HCT116 (cell line): ENCODE measurements at regions not wholly inside any gene's neighbourhood (a gene's known extent, or its start where the extent isn't known, plus 50 kb on each side); places are given as distances from the start of the nearest gene placed in this dataset.

ENCODE experiments used
- ATAC-seq: fragments of 200-7000 bp; cut with Tn5 transposase; 2 replicates; pipeline ENCODE4 v1.9.1; 2020; ENCODE audit warnings: mild to moderate bottlenecking, moderate library complexity
- BruUV-seq: library from RNA; stranded (reverse); fragments of 400-500 nt; replicated peaks from 2 replicates; lab custom pipeline; 2021; lab: Mats Ljungman, UMichigan
- CTCF ChIA-PET: fragments of 300-600 bp; sonication (Branson Sonifier 250); formaldehyde crosslinking; loops from one replicate; lab custom pipeline; 2021; ENCODE audit warnings: antibody characterized with exemption; lab: Charles Lee
- POLR2A ChIA-PET: fragments of 300-600, 350-600 bp; sonication (Branson Sonifier 250); formaldehyde crosslinking; loops from one replicate; lab custom pipeline; 2021; ENCODE audit warnings: antibody characterized with exemption; lab: Charles Lee
- RAD21 ChIA-PET, 2 experiments: fragments of 300-600 bp; sonication (Branson Sonifier 250); formaldehyde crosslinking; loops; one replicate each; lab custom pipeline; 2023; ENCODE audit warnings: low total read pairs in 2 of 2; ENCODE audit not compliant: uncharacterized antibody in 2 of 2, unreplicated experiment in 2 of 2, low non-redundant PET in 1 of 2; lab: Charles Lee
- DNase-seq: peaks from one replicate; pipeline ENCODE4 v3.0.0-alpha.2; 2010; ENCODE audit warnings: low read depth, low spot score
- H2AFZ ChIP-seq: fragments of 200-600 bp; shearing (Covaris generic), sonication (generic); 2 replicates; pipeline ENCODE4 v1.6.1; 2017; ENCODE audit warnings: low read depth, mixed run types, mixed read lengths, antibody characterized with exemption, low read length; ENCODE audit not compliant: poor library complexity, severe bottlenecking
- H3K27ac ChIP-seq: 2 replicates; pipeline ENCODE4 v1.5.1; 2012; ENCODE audit warnings: low read depth, low read length
- H3K27me3 ChIP-seq: fragments of 200-600 bp; sonication (generic); 2 replicates; pipeline ENCODE4 v1.6.1; 2016; ENCODE audit warnings: mixed run types, low read length, mixed read lengths; ENCODE audit not compliant: insufficient read depth
- H3K36me3 ChIP-seq, 2 experiments: fragments of 200-500 bp in 1 of 2; fragments of 200-600 bp in 1 of 2; sonication (Bioruptor generic) in 1 of 2; sonication (generic) in 1 of 2; 2 replicates each; pipeline versions ENCODE4 v1.5.1 to v1.6.1; 2014 to 2016; ENCODE audit warnings: low read length in 2 of 2, inconsistent platforms in 1 of 2, mixed read lengths in 1 of 2, mixed run types in 1 of 2; ENCODE audit not compliant: insufficient read depth in 2 of 2, control insufficient read depth in 1 of 2
- H3K4me1 ChIP-seq, 2 experiments: fragments of 200-600 bp in 1 of 2; sonication (generic) in 1 of 2; 2 replicates each; pipeline versions ENCODE4 v1.5.1 to v1.6.1; 2012 to 2017; ENCODE audit warnings: low read length in 2 of 2, inconsistent platforms in 1 of 2, mild to moderate bottlenecking in 1 of 2, mixed read lengths in 1 of 2, mixed run types in 1 of 2, moderate library complexity in 1 of 2; ENCODE audit not compliant: insufficient read depth in 2 of 2, control insufficient read depth in 1 of 2
- H3K4me2 ChIP-seq: fragments of 200-600 bp; sonication (generic); 2 replicates; pipeline ENCODE4 v1.6.1; 2017; ENCODE audit warnings: mixed run types, low read length, mixed read lengths
- H3K4me3 ChIP-seq, 2 experiments: fragments of 200-600 bp in 1 of 2; sonication (generic) in 1 of 2; replicated peaks in 1 of 2; 2 replicates each; pipeline ENCODE4 v1.5.1; 2011 to 2016; ENCODE audit warnings: low read length in 2 of 2, control low read depth in 1 of 2, low read depth in 1 of 2, mild to moderate bottlenecking in 1 of 2, mixed read lengths in 1 of 2, mixed run types in 1 of 2
- H3K79me2 ChIP-seq: fragments of 200-600 bp; sonication (generic); 2 replicates; pipeline ENCODE4 v1.6.1; 2017; ENCODE audit warnings: mild to moderate bottlenecking, mixed run types, low read length, moderate library complexity, mixed read lengths; ENCODE audit not compliant: insufficient read depth
- H3K9ac ChIP-seq: fragments of 200-600 bp; sonication (generic); 2 replicates; pipeline ENCODE4 v1.6.1; 2016; ENCODE audit warnings: low read length, mixed read lengths
- H3K9me2 ChIP-seq: fragments of 200-600 bp; sonication (generic), shearing (Covaris generic); 2 replicates; pipeline ENCODE4 v1.6.1; 2017; ENCODE audit warnings: mixed run types, mild to moderate bottlenecking, moderate library complexity; ENCODE audit not compliant: insufficient read depth
- H3K9me3 ChIP-seq, 2 experiments: fragments of 200-500 bp in 1 of 2; fragments of 200-600 bp in 1 of 2; sonication (Bioruptor generic) in 1 of 2; sonication (generic) in 1 of 2; 2 replicates each; pipeline ENCODE4 v1.6.1; 2014 to 2017; ENCODE audit warnings: low read length in 2 of 2, mixed read lengths in 2 of 2, inconsistent platforms in 1 of 2, low read depth in 1 of 2, mild to moderate bottlenecking in 1 of 2, mixed run types in 1 of 2, moderate library complexity in 1 of 2; ENCODE audit not compliant: control insufficient read depth in 1 of 2, insufficient read depth in 1 of 2
- H4K20me1 ChIP-seq: fragments of 200-600 bp; sonication (generic), shearing (Covaris generic); 2 replicates; pipeline ENCODE4 v1.6.1; 2017; ENCODE audit warnings: mixed run types, mild to moderate bottlenecking, moderate library complexity; ENCODE audit not compliant: insufficient read depth
- EZH2 ChIP-seq: fragments of 200-600 bp; sonication (generic); IDR thresholded peaks from 2 replicates; pipeline ENCODE4 v1.6.1; 2017; ENCODE audit warnings: antibody characterized with exemption, mixed run types
- POLR2AphosphoS5 ChIP-seq: IDR thresholded peaks from 2 replicates; pipeline ENCODE4 v1.6.1; 2011; ENCODE audit warnings: mild to moderate bottlenecking, low read depth, low read length, moderate library complexity
- SP1 ChIP-seq: IDR thresholded peaks from 2 replicates; pipeline ENCODE4 v1.6.1; 2012; ENCODE audit warnings: low read depth
- SRF ChIP-seq: IDR thresholded peaks from 2 replicates; pipeline ENCODE4 v1.6.1; 2012; ENCODE audit warnings: low read depth
- ZFX ChIP-seq: fragments of 450-650 bp; IDR thresholded peaks from 2 replicates; pipeline ENCODE4 v1.6.1; 2017
- intact Hi-C: fragments of 100-400 bp; cut with micrococcal nuclease; formaldehyde crosslinking; loops from 2 replicates; pipeline ENCODE4 v1.10.0; 2022
- TF ChIP-seq, protein P1 (sequence below): IDR thresholded peaks from 2 replicates; pipeline ENCODE4 v1.6.1; 2012
- TF ChIP-seq, protein P2 (sequence below): IDR thresholded peaks from 2 replicates; pipeline ENCODE4 v1.6.1; 2012; ENCODE audit warnings: low read depth
- TF ChIP-seq, protein P3 (sequence below), 3 experiments: fragments of 200-600 bp in 1 of 3; sonication (generic) in 1 of 3; IDR thresholded peaks in 2 of 3; conservative IDR thresholded peaks in 1 of 3; 2 replicates each; pipeline ENCODE4 v1.5.1; 2012 to 2017; ENCODE audit warnings: low read depth in 2 of 3, low read length in 2 of 3, antibody characterized with exemption in 1 of 3, borderline replicate concordance in 1 of 3, control low read depth in 1 of 3, mild to moderate bottlenecking in 1 of 3, mixed read lengths in 1 of 3, mixed run types in 1 of 3, moderate library complexity in 1 of 3; ENCODE audit not compliant: insufficient read depth in 1 of 3

DNA sequence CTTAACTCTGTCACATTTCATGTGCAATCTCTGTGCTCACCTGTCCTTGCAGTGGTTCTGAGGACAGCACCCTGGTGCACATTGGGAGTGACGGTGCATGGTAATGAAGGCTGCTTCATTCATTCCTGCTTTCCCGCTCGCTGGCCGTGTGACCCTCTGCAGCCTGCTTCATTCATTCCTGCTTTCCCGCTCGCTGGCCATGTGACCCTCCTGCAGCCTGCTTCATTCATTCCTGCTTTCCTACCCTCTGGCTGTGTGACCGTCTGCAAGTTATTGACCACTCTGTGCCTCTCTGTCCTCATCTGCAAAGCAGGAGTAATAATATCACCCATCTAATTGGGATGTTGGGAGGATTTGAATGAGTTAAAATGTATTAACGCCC is 189.1 kb upstream of the TMEM132C start:
- TF ChIP-seq SRF (no peak), EZH2 (no peak), SP1 (no peak), POLR2AphosphoS5 (no peak), ZFX (no peak)
- TF ChIP-seq, protein P1, sequence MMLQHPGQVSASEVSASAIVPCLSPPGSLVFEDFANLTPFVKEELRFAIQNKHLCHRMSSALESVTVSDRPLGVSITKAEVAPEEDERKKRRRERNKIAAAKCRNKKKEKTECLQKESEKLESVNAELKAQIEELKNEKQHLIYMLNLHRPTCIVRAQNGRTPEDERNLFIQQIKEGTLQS: no peak
- TF ChIP-seq, protein P2, sequence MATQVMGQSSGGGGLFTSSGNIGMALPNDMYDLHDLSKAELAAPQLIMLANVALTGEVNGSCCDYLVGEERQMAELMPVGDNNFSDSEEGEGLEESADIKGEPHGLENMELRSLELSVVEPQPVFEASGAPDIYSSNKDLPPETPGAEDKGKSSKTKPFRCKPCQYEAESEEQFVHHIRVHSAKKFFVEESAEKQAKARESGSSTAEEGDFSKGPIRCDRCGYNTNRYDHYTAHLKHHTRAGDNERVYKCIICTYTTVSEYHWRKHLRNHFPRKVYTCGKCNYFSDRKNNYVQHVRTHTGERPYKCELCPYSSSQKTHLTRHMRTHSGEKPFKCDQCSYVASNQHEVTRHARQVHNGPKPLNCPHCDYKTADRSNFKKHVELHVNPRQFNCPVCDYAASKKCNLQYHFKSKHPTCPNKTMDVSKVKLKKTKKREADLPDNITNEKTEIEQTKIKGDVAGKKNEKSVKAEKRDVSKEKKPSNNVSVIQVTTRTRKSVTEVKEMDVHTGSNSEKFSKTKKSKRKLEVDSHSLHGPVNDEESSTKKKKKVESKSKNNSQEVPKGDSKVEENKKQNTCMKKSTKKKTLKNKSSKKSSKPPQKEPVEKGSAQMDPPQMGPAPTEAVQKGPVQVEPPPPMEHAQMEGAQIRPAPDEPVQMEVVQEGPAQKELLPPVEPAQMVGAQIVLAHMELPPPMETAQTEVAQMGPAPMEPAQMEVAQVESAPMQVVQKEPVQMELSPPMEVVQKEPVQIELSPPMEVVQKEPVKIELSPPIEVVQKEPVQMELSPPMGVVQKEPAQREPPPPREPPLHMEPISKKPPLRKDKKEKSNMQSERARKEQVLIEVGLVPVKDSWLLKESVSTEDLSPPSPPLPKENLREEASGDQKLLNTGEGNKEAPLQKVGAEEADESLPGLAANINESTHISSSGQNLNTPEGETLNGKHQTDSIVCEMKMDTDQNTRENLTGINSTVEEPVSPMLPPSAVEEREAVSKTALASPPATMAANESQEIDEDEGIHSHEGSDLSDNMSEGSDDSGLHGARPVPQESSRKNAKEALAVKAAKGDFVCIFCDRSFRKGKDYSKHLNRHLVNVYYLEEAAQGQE: no peak
- TF ChIP-seq, protein P3, sequence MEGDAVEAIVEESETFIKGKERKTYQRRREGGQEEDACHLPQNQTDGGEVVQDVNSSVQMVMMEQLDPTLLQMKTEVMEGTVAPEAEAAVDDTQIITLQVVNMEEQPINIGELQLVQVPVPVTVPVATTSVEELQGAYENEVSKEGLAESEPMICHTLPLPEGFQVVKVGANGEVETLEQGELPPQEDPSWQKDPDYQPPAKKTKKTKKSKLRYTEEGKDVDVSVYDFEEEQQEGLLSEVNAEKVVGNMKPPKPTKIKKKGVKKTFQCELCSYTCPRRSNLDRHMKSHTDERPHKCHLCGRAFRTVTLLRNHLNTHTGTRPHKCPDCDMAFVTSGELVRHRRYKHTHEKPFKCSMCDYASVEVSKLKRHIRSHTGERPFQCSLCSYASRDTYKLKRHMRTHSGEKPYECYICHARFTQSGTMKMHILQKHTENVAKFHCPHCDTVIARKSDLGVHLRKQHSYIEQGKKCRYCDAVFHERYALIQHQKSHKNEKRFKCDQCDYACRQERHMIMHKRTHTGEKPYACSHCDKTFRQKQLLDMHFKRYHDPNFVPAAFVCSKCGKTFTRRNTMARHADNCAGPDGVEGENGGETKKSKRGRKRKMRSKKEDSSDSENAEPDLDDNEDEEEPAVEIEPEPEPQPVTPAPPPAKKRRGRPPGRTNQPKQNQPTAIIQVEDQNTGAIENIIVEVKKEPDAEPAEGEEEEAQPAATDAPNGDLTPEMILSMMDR (IDR thresholded peaks at IDR 0.05 in 2 of 3, conservative IDR thresholded peaks at IDR 0.05 in 1 of 3; ENCODE audit: borderline replicate concordance in 1 of 3, insufficient read depth in 1 of 3, low read depth in 2 of 3, low read length in 2 of 3): no peak
- TF ChIP-seq, all 23 proteins: peak for 0
- Histone ChIP-seq H3K36me3 (no peaks in the 10 kb centered on the region), H3K27me3 (no peaks in the 10 kb centered on the region), H3K4me1 (no peaks in the 10 kb centered on the region), H3K4me2 (no peak overlapping the region), H3K9me3 (peaks cover 6 to 29% of the 10 kb centered on the region in 2 experiments; a peak in 2 of 4 replicates), H4K20me1 (no peaks in the 10 kb centered on the region), H2AFZ (no peak overlapping the region), H3K79me2 (no peaks in the 10 kb centered on the region), H3K9ac (no peak overlapping the region), H3K9me2 (no peaks in the 10 kb centered on the region), H3K4me3 (no peak overlapping the region), H3K27ac (no peak overlapping the region)
- CTCF ChIA-PET: no interaction called here
- POLR2A ChIA-PET: no interaction called here
- no TSS peak for BruUV-seq
- RAD21 ChIA-PET: no interaction called here
- no peak for DNase-seq
- ATAC-seq: no peak
- intact Hi-C loops: no loop called here
